SK-N-SH (cell line): ENCODE measurements at regions not wholly inside any gene's neighbourhood (a gene's known extent, or its start where the extent isn't known, plus 50 kb on each side); places are given as distances from the start of the nearest gene placed in this dataset.

Experiments used
- CTCF ChIP-seq: fragments of 200-600 bp; sonication (generic); IDR thresholded peaks from 2 replicates; pipeline ENCODE4 v1.6.1; 2017; ENCODE audit warnings: antibody characterized with exemption, mild to moderate bottlenecking, moderate library complexity
- ELF1 ChIP-seq: IDR thresholded peaks from 2 replicates; pipeline ENCODE4 v1.4.0; 2012
- EP300 ChIP-seq, 2 experiments: IDR thresholded peaks; 2 replicates each; pipeline versions ENCODE4 v1.4.0 to v1.6.1; 2012; ENCODE audit warnings: borderline replicate concordance in 1 of 2, low read depth in 1 of 2, low read length in 1 of 2
- EZH2phosphoT487 ChIP-seq: fragments of 200-600 bp; sonication (generic); IDR thresholded peaks from 2 replicates; pipeline ENCODE4 v1.6.1; 2017; ENCODE audit warnings: low read depth, mixed run types, mild to moderate bottlenecking, antibody characterized with exemption, moderate library complexity, borderline replicate concordance
- MXI1 ChIP-seq: IDR thresholded peaks from 2 replicates; pipeline ENCODE4 v1.6.1; 2012; ENCODE audit warnings: mild to moderate bottlenecking, low read depth, low read length, improper control_type of control experiment
- POLR2AphosphoS5 ChIP-seq: IDR thresholded peaks from 2 replicates; pipeline ENCODE4 v1.6.1; 2012; ENCODE audit warnings: low read depth, low read length
- RFX5 ChIP-seq: IDR thresholded peaks from 2 replicates; pipeline ENCODE4 v1.6.1; 2012; ENCODE audit warnings: mild to moderate bottlenecking, improper control_type of control experiment, low read length
- TAF1 ChIP-seq: IDR thresholded peaks from 2 replicates; pipeline ENCODE4 v1.6.1; 2012; ENCODE audit warnings: low read depth, mild to moderate bottlenecking, low read length, moderate library complexity, borderline replicate concordance
- YY1 ChIP-seq: IDR thresholded peaks from 2 replicates; pipeline ENCODE4 v1.4.0; 2012; ENCODE audit warnings: low read depth, mild to moderate bottlenecking

- TF ChIP-seq ELF1 (no peak), CTCF (no peak), TAF1 (no peak), EP300 (IDR thresholded peaks at IDR 0.05; ENCODE audit: borderline replicate concordance in 1 of 2, low read depth in 1 of 2, low read length in 1 of 2) (no peak), RFX5 (no peak), MXI1 (no peak), EZH2phosphoT487 (no peak), POLR2AphosphoS5 (no peak), YY1 (no peak)
Measured at GRCh38 chr10:2891770-2892124, 175.6 kb upstream of the PFKP start.
